LNCaP clone FGC (cell line): ENCODE measurements at regions not wholly inside any gene's neighbourhood (a gene's known extent, or its start where the extent isn't known, plus 50 kb on each side); places are given as distances from the start of the nearest gene placed in this dataset.
A peak's percentile ranks its signal among the peaks of the same experiment; 100 is the strongest.
"Not testable (repeated sequence)": the region's sequence is repeated elsewhere in the genome, so short reads cannot be mapped to it uniquely, and the experiment has no call there.

Experiments used
- DNase-seq: peaks from one replicate; pipeline ENCODE4 v3.0.0-alpha.2; 2011; ENCODE audit warnings: low read depth
- H3K4me3 ChIP-seq: 2 replicates; pipeline ENCODE4 v1.5.1; 2011; ENCODE audit warnings: mild to moderate bottlenecking, low read depth, low read length, control low read depth
- CTCF ChIP-seq: IDR thresholded peaks from 2 replicates; pipeline ENCODE4 v1.5.1; 2012; ENCODE audit warnings: mild to moderate bottlenecking; ENCODE audit not compliant: control insufficient read depth, insufficient read depth; ENCODE audit errors: extremely low read depth

DNA sequence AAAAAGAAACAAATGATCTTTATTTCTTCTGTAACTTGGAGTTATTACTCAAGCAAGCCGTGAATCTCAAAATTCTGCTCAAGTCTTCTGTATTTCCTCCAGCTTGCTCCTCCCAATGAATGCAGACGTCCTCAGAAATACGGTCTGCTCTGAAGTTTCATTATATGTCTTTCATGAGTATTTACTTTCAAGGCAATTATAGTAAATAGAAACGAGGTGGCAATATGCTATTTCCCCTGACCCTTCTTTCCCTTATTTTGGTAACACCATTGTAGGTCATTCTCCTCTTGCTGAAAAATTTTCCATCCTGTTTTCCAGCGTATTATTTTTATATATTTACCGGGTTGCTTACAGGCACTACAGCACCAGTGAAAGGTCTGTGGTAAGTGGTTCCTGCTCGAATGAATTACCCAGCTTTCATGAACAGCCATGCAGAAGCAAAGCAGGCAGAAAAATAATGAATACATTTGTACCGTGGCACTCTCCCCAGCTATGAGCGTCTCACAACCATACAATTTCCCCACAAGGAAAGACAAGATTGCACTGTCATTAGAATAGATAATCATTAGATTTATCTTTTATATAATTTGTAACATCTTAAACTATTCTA is 350.9 kb upstream of the PKN2 start:
- DNase-seq, result no peak
- H3K4me3 ChIP-seq, result no peak overlapping the region
- no peak for TF ChIP-seq CTCF

DNA sequence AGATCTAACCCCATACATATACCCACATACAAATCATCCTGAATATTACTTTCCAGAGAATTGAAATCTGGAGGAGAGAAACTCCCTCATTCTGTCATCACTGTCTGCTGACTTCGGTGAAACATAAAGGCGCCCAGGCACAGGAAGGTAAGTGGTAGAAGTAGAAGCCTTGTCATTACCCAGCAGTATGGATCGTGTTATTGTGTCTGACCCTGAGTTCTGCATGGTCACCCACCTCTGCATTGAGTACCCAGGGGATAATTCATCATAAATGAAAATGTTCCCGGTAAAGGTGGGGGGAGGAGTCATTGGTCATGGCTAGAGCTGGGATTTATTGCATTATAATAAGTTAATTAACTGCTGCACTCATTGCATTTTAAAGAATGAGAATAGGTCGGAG is 342.6 kb upstream of the PKN2 start:
- H3K4me3 ChIP-seq, result peak overlapping the region; percentile 23; the same call in 1 of the 2 replicates
- no peak for DNase-seq
- TF ChIP-seq CTCF, result no peak

DNA sequence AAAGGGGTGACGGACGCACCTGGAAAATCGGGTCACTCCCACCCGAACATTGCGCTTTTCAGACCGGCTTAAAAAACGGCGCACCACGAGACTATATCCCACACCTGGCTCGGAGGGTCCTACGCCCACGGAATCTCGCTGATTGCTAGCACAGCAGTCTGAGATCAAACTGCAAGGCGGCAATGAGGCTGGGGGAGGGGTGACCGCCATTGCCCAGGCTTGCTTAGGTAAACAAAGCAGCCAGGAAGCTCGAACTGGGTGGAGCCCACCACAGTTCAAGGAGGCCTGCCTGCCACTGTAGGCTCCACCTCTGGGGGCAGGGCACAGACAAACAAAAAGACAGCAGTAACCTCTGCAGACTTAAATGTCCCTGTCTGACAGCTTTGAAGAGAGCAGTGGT is 342.0 kb upstream of the PKN2 start:
- DNase-seq, H3K4me3 ChIP-seq: not testable (repeated sequence)

DNA sequence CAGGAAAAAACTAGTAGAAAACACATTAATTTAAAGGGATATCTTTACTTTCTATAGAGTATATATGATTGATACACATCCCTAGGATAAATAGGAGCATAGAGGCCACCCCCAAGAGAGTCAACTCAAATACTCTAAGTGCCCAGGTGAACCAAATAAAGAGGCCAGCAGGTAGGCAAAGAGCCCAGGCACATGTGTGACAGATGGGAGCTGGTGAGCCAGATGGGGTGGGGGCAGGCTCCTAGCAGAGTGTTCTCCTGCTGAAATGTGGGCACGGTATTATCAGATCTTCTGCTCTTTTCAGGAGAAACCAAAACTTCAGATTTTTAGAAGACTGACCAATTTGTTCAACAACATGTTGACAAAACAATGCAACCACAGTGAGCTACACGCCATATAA is 333.4 kb upstream of the PKN2 start:
- TF ChIP-seq CTCF, result no peak
- no peak overlapping the region for H3K4me3 ChIP-seq
- no peak for DNase-seq

DNA sequence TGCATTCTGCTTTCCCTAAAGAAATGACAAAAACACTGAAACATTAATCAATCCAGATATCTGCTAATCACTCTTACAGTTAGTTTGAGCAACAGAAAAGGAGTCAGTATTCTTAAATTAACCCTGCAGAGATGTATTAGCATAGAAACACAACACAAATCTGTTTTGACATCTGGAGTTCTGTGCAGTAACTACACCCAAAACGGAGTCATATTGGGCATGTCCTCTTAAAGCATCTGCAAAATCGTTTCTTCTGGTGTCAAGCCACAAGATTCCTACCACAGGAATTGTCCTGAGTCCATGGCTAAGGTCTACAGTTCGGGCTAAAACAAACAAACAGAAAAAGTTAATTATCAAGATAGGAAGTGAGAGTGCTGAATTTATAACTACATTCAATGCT is 332.1 kb upstream of the PKN2 start:
- no peak for TF ChIP-seq CTCF

DNA sequence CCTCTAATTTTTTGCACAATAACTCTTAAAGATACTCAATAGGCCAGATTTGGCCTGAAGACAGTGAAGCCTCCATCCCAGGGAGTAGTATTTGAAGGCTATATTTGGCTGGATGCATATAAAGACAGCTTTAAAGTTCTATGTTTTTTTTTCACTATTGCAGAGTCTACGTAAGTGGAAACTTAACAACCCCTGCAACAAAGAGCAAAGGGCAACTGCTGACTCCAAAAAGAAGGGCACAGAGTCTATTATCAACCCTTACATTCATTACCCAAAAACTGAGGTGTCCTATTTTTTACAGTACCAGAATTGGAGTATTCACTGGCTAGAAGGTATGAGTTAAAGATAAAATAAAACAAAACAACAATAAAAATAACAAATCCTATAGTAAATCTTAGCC is 329.8 kb upstream of the PKN2 start:
- DNase-seq, result no peak
- TF ChIP-seq CTCF, result no peak
- no peak overlapping the region for H3K4me3 ChIP-seq

More for the DNA sequence above, 332.1 kb upstream of the PKN2 start:
- no peak for DNase-seq
- H3K4me3 ChIP-seq, result no peak overlapping the region

- no peak overlapping the region for H3K4me3 ChIP-seq
- DNase-seq, result no peak
- no peak for TF ChIP-seq CTCF
These were observed 326.3 kb upstream of the PKN2 start for GRCh38 chr1:88357729-88358128.
